SKM-1 treated with dmso at 0.1 percent for 144 hours (cell line): ENCODE measurements at regions not wholly inside any gene's neighbourhood (a gene's known extent, or its start where the extent isn't known, plus 50 kb on each side); places are given as distances from the start of the nearest gene placed in this dataset.

Experiments used
- DNase-seq: peaks from one replicate; lab custom pipeline; 2025; ENCODE audit not compliant: unreplicated experiment; lab: John Stamatoyannopoulos, UW

DNA sequence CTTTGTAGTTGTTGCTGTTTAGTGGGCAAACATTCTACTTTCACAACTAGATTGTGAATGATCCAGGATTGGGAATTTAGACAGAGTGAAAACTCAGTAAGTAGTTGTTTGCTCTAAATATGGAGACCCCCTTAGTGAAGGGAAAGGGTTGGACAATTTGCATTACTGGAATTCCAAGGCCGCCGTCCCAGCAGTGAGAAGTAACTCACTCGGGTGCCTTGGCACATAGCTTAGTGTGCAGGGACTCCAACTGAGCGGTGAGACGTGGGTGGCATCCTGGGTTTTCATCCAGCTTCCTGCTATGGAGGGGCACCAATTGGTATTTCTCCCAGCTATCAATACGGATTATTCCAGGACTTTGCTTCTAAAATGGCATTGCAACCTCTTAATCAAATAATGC lies 69.7 kb upstream of the FCN1 start:
- no peak for DNase-seq

DNA sequence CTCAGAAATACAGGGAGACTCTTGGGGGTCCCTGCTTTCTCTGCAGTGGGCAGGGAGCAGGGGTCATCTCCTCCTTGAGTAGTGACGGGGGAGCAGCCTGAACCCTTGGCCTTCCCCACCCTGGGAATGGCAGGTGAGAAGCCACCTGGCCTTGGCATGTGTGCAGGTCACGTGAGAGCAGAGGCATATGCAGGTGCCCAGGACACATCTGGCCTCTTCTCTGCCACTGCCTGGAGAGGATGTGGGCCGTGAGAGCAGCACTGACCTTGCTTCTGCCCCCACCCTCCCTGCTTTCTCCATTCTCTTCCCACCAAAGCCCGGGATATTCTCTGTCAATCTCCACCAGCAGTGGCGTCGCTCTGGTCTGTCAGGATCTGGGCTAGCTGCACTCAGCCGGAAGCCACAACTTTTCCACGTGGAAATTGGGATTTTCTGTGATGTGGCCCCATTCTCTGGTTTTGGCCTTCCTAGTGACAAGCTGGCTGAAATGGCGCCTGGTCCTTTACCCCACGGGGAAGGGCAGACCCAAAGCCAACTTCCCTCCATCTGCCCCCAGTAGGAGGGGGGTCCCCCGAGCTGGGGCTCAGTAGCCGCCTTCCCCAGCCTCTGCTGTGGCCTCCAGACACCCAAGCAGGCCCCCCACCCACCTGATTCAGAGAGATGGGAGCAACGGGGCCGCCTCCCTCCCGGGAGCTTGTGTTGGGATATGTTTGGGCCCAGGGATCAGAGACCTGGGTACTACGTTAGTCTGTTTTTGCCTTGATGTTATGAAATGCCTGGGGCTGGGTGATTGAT lies 70.4 kb upstream of the FCN1 start:
- no peak for DNase-seq

DNA sequence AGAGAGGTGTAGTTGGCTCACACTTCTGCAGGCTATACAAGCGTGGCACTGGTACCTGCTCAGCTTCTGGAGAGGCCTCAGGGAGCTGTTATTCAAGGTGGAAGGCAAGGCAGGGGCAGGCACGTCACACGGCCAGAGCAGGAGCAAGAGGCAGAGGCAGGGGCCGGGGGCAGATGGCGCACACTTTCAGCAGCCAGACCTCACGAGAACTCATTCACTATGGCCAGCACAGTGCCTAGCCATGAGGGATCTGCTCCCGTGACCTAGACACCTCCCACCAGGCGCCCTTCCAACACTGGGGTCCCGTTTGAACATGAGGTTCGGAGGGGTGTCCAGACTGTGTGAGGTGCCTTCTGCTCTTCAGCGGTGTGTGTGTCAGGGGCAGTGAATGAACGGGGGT lies 71.0 kb upstream of the FCN1 start:
- no peak for DNase-seq

DNA sequence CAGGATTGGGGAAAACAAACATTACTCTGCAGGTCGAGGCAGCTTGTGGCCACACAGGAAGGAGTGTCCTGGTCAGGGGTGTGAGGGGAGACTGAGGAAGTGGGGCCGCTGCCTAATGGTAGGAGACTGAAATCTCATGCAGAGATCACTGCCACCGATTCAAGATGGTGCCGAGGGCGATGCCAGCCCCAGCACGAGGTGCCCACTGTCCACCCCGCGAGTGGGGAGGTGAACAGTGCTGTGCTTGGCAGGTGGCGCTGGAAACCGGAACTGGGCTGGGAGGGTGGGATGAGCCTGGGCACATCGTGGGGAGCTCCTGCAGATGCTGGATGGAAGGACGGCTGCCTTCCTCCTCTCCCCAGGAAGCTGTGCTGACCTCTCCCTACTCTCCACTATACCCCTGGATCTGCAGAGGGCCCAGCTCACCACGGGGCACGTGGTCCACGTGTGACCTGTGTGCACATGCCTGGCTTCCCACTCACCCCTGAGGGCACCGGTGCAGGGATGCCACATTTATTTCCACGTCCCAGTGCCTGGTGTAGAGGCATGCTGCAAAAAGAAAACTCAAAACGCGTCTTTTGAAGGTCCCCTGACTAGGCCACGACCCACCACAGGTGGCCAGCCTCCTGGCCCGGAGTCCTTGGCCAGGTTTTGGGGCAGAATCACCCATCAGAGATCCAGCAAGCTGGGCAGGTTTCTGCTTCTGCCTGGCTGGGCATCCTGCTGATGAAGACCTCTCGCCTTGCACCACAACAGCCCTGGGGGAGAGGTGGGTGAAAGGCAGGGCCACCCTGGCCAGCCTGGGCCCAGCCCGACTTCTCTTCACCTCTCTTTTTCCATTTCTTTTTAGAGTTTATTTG lies 71.7 kb upstream of the FCN1 start:
- no peak for DNase-seq

DNA sequence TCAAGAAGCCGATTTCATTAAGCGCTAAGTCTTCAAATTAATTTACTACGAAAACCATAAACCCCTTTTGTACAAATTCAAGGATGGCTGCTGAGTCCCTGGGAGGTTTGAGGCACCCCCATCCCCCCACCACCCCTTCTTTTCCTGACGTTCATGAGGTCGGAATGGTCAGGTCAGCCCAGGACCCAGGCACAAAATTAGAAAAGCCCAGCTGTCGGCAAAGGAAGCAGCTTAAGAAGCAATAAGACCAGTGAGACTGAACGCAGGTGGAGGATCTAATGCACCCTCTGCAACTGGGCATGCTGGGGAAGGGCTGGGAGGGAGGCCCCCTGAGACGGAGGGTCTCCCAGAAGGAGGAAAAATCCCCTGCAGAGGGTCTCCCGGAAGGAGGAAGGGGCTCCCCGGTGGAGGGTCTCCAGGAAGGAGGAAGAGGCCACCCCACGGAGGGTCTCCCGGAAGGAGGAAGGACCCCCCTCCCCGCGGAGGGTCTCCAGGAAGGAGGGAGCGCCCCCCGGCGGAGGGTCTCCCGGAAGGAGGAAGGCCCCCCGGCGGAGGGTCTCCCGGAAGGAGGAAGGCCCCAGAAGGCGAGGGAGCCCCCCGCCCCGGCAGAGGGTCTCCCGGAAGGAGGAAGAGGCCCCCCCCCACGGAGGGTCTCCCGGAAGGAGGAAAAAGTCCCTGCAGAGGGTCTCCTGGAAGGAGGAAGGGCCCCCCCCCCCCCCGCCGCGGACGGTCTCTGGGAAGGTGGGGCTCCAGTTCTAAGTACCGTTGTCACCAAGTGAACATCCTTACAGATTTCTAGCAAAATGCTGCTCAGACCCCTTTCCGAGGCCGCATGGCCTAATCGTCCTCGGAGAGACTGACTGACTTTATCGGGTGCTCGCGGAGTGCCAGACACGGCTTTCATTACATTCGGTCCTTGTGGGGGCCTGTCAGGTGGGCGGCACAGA lies 74.4 kb upstream of the FCN1 start:
- DNase-seq = no peak

DNA sequence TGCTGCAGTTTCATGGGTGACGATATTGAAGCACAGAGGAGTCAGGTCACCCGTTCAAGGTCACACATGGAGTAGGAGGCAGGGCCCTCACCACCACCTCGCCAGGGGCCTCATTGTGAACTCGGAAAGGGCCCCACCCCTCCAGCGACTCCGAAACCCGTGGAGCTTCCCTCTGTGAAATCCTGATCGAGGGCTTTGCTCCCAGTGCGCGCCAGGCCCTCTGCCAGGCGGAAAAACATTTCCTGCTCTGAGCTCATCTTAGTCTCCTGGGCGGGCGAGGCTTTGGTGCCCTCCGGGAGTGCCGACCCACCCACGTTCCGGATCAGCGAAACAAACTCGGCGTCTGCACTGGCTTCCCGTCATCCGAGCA lies 75.0 kb upstream of the FCN1 start:
- no peak for DNase-seq

DNA sequence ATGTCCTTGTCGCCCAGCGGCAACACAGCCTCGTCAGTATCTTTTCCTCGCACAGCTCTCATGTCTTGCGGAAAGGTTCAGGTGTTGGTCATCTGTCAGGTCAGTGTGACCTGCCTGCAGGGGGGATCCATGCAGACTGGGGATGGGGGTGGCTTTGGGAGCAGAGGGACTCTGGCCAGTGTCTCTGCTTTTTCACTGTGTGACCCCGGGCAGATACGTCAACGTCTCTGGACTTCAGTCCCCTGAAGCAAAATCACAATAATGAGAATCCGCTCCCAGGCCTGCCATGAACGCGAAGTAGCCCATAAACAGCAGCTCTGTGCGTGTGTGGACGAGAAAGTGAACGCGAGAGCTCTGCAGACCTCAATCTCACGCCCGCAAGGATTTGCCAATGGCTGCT lies 75.7 kb upstream of the FCN1 start:
- no peak for DNase-seq

DNA sequence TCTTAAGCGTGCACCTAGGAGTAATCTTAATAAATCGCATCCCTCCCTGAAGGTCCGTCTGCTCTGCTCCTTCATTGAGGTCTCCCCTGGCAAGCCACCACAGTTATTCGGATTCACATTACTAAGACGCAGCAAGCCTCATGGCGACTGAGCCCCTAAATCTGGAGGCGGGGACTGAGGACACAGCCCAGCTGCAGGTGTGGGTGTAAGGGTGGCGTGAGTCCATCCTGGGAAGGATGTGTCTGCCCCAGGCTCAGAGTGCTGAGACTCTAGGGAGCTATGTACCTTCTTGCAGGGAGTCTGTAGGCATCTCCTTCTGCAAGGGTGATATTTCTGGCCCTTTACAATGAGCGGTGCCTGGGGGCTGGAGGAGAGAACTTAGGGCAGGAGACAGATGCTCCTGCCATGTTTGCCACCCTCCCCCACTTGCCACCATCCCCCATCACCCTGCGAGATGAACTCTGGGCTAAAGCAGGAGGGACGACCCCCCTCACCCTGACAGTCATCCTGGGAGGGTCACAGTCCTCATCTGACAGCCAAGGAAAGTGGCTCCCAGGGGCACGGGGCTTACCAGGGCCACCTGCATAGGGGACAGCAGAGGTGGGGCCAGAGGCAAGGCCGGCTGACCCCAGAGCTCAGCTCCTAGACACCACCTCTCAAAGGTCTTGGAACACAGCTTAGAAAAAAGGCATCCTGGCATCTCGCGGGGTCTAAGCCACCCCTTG lies 76.4 kb upstream of the FCN1 start:
- no peak for DNase-seq

DNA sequence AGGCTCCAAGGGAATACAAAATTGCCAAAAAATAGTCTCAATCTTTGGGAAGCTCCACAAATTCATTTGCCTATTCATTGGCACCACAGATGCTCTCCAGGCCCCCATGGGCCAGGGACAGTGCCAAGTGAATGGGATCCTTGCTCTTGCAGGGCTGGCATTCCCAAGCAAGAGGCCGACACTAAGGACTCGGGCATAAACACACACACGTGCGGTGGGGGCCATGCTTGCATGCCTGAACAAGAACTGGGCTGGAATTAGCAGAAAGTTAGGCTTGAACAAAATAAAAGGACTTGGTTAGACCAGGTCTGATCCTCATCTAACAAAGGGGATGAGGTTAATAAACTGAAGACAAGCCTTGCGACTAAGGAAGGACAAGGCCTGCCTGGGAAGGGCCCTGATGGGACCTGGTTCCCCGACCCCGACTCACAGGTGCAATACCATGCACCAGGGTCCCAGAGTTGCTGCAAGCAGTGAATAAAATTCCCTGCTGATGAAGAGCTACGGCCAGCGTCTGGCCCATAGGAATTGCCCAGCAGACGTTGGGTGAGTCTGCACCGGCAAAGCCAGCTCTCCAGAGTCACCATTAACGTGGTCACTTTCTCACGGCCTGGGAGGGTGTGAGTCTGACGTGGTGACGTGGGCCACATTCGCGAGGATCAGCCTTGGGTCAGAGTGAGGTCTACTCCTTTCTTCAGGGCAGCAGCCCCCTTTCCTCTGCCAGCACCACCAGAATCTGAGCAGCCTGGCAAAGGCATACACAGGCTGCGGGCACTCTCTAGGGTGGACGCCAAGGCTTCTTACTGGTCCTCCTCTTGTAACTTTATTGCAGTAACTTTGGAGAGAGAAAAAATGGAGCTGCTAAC lies 77.4 kb upstream of the FCN1 start:
- DNase-seq = no peak

DNA sequence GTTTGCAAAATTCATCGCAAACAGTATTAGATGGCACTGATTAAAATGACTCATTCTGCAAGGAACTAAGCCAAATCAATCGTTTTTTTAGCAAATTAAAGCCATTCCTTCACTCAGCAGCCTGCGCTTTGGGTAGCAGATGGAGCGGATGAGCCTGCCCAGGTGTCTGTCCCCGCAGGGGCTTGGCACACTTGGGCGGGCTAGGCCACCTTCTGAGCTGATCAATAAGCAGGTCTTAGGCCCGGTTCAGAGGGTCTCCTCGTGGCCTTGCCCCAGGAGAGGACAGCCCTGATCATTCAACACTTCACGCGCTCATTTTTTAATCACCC lies 78.0 kb upstream of the FCN1 start:
- DNase-seq = no peak

DNA sequence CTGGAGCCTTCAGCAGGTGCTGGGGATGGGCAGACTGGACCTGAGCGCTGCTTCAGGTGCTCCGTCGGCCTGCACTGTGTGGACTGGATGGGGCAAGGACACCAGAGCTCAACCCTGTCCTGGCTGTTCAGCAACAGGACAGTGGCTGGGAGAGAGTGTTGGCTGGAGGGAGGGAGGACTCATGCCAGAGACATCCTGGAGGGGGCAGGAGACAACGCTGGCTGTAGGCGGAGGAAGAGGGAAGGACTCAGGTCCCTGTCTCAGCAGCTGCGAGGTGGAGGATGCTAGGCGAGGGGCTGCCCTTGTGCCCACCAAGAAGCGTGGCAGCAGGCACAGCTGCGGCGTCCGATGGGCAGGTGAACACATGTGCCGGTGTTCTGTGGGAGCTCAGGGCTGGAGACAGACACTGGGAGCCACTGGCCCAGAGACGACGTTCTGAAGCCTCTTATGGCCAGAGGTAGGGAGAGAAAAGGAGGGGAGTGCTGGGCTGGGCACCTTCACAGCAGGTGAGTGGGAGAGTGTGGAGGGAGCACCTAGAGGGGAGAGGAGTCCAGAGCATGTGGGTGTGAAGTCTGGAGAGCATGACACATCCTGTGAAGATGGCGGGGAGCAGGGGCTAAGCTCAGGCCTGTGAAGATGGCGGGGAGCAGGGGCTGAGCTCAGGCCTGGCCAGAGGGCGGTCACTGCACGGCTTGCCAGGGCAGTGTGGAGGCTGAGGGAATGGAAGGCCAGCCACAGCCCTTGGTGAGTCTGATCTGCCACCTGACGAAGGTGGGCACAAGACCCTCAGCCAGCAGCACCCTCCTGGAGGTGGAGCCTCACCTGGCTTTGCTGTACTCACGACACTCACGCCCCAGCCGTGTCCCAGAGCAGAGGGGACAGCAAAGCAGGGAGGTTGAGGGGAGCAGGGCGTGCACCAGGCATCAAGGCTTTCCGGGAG lies 79.1 kb upstream of the FCN1 start:
- no peak for DNase-seq

DNA sequence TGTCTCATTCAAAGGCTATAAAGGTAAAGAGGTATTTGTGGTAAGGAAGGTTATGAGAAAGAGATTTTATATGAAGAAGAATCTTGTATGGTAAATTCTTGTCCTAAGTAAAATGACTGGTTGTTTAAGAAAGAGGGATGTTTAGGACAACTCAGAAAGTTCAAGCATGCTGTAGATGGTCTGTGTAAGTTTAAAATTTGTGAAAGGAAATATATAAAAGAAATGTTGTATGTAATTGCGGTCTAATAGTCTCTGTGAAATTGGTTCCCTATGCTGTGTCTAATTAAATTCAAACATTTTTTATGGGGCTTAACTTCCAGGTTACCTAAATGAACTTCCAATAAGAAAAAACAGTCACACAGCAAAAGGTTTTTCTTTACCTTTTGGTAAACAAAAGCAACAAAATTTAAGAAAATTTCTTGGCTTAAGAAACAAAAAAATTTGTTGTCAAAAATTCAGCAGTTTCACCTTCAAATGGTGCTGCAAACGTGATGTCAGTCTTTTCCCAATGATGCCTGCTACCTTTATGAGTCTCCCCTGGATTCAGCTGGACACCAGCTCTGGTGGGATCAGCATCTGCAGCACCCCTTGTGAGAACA lies 83.0 kb upstream of the FCN1 start:
- DNase-seq = no peak

DNA sequence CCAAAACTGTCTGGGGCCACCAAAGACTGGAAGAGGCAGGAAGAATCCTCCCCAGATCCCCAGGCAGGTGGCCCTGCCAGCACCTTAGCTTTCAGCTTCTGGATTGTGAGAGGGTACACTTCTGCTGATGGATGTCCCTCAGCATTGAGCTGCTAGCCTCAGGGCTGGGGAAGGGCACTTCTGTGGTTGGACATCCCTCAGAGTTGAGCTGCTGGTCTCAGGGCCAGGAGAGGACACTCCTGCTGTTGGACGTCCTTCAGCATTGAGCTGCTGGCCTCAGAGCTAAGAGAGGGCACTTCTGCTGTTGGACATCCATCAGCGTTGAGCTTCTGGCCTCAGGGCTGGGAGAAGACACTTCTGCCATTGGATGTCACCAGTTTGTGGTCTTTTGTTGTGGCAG lies 83.8 kb upstream of the FCN1 start:
- DNase-seq = no peak

DNA sequence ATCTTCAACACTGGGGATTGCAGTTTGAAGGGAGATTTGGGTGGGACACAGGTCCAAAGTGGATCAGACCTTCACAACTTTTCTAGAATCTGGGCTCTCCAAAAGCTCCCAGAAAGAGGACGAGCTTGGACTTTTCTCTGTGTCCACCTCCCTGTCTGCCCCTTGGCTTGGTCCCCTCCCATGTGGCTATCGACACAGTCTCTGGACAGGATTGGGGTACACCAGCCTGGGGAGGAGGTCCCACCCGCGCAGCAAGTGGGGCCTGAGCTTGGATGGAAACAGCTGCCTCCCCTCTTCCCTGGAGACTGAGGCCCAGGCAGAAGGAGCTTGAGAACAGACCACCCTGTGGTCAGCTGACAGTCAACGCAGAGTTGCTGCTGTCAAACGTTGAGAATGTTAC lies 84.6 kb upstream of the FCN1 start:
- no peak for DNase-seq

DNA sequence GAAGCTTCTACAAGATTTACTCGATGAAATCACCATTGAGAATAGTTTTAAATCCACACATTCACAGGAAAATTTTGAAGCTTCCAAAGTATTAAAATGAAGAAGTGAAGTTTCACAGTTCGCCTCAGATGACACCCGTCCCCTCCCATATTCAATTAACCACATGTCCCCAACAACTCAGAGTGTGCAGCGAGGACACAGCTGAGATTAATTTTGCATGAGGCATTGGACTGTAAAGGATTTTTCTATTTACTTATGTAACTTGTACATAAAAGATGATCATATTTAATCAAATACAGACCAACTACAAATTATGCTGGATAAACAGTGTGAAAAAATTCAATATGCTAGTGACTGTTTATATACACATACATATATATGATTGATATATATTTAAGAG lies 84.7 kb upstream of the OLFM1 start:
- DNase-seq = no peak

DNA sequence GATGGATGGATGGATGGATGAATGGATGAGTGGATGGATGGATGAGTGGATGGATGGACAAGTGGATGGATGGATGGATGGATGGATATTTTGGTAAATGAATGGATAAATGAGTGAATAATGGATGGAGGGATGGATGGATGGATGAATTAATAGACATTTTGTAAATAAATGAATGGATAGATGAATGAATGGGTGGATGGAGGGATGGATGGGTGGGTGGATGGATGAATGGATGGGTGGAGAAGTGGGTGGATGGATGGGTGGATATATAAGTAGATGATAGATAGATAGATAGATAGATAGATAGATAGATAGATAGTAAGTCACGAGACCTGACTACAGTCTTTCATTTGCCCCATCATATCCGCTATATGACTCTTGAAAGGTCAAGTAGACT lies 82.7 kb upstream of the OLFM1 start:
- DNase-seq = no peak

DNA sequence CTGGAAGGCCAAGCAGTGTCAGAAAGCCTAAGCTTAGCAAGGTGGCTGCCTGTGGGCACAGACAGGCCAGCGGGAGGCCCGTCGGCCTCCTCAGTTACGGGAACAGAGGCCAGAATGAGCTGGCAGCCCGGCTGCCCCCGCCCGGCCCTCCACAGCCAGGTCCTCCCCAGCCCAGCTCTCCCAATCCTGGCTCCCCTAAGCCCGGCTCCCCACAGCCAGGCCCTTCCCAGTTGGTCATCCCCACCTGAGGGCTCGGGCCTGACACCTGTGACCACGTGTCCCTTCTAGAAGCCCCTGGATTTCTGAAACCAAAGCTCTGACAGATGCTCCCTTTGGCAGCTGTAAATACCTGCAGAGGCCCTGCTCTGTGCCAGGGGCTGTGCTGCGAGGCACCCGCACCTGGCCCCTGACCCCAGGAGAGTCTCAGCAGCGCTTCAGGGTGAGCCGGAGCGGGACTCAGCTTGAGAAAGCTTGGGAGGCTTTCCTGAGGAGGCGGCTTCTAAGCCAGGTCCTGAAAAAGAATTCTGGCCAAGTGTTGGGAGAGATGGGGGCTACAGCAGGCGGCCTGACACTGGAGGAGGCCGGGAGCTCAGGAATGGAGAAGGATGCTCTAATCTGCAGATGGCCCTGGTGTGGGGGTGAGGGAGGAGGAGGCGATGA lies 80.4 kb upstream of the OLFM1 start:
- DNase-seq = no peak

DNA sequence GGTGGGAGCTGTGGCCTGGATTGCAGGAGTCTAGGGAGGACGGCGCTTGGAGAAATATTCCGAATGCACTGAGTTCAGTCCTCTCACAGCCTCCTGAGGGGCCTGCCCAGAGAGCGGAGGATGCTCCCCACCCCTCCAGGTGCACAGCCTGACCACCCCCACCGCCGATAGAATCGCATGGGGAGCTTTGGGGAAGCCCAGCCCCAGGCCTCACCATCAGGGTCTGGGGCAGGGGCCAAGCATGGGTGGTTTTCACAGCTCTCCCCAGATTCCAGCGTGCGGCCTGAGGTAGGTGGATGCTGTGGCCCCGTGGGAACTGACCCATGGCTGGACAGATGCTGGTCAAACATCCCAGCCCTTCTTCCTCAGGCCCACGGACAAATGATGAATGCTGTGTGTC lies 79.9 kb upstream of the OLFM1 start:
- DNase-seq = no peak
